GM08714 (cell line): ENCODE measurements at regions not wholly inside any gene's neighbourhood (a gene's known extent, or its start where the extent isn't known, plus 50 kb on each side); places are given as distances from the start of the nearest gene placed in this dataset.
"Not testable (repeated sequence)": the region's sequence is repeated elsewhere in the genome, so short reads cannot be mapped to it uniquely, and the experiment has no call there.

Experiments used
- H3K4me3 ChIP-seq: fragments of 200-500 bp; sonication (Bioruptor generic); 2 replicates; pipeline ENCODE4 v1.5.1; 2014; ENCODE audit warnings: mild to moderate bottlenecking, low read length, inconsistent platforms
- ZNF274 ChIP-seq: IDR thresholded peaks from 2 replicates; pipeline ENCODE4 v1.6.1; 2012; ENCODE audit warnings: mild to moderate bottlenecking, low read depth, low read length

DNA sequence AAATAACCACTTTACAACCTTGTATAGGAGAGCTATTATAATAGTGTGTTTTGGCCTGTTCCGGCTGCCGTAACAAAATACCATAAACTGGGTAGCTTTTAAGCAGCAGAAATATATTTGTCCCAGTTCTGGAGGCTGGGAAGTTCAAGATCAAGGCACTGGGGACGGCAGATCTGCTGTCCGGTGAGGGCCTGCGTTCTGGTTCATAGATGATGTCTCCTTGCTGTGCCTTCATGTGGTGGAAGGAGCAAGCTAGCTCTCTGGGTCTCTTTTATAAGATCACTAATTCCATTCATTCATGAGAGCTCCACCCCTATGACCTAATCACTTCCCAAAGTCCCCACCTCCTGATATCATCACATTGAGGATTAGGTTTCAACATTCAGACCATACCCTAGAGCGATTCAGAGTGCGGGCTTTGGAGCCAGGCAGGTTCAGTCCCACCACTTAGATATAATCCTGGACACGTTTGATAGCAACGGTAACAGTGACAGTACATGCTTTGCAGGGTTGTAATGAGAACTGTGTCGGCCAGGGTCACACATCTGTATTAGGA is 76.2 kb upstream of the ZFHX3 start:
- no peak for TF ChIP-seq ZNF274
- H3K4me3 ChIP-seq: no peak overlapping the region

DNA sequence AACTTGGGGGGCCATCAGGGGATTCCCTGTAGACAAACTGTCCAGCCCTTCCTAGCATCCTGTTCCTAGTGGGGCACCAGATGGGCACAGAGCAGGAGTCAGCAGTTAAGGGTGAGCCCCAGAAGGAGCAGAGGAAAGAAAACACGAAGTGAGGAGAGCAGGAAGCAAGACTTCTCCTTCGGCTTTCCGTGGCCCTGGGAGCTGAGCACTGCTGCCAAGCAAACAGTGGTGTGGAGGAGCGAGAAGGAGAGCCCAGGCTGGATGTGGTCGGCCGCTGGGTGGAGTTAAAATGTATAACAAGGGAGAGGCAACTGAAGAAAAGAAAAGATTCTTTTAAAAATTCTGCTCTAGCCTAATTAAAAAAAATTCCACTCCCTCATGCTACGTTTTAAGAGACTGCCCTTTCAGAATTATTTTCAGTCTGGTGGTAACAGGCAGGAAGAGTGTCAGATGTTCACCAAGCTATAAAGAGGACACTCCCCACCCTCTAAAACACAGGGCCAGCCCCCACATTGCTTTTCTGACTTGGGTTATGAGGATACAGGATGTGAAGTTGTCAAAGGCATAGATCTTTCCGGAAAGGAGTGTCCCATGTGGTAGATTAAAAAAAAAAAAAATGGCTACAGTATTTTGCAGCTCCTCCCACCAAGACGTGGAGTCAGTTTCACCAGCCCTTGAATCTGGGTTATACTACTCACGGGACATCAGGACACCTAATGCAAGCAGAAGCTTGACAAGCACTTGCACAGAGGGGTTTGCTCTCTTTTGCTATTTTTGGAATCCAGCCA is 74.9 kb upstream of the ZFHX3 start:
- no peak overlapping the region for H3K4me3 ChIP-seq

DNA sequence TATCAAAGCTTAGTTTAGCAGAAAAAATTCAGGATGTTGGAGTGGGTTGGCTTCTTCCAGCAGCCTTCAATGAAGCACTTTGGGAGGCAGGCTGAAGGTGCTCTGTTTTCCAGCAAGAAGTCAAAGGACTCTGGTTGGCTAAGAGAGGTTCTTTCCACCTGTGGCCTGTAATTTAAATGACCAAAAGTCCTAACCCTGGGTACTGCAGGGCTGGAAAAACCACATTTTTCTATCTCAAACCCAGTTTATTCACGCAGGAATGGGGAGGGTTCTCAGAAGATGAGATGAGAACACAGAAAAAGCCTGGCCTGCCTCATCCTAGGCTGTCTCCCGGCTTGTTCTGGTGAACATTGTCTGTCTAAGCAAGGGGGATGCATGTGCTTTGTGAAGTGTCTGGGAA is 68.6 kb upstream of the ZFHX3 start:
- no peak overlapping the region for H3K4me3 ChIP-seq
- no peak for TF ChIP-seq ZNF274

More for the DNA sequence above, 74.9 kb upstream of the ZFHX3 start:
- TF ChIP-seq ZNF274: no peak

DNA sequence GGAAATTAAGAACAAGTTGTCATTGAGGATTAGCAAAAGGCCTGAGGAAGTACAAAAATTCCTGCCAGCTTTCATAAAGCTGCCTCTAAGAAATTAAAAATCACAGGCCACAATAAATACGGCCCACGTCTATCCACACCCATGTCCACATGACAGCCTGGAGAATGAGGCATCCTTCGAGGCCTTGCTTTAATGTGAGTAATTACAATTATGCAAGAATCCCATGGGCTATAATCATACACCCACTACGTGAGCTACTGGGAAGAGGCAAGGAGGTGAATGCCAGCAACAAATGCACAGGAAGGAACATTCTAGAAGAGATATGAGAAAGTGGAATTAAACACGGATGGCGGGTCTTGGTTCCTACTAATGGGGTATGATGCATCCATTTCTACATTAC is 65.4 kb upstream of the ZFHX3 start:
- H3K4me3 ChIP-seq: no peak overlapping the region
- TF ChIP-seq ZNF274: no peak

DNA sequence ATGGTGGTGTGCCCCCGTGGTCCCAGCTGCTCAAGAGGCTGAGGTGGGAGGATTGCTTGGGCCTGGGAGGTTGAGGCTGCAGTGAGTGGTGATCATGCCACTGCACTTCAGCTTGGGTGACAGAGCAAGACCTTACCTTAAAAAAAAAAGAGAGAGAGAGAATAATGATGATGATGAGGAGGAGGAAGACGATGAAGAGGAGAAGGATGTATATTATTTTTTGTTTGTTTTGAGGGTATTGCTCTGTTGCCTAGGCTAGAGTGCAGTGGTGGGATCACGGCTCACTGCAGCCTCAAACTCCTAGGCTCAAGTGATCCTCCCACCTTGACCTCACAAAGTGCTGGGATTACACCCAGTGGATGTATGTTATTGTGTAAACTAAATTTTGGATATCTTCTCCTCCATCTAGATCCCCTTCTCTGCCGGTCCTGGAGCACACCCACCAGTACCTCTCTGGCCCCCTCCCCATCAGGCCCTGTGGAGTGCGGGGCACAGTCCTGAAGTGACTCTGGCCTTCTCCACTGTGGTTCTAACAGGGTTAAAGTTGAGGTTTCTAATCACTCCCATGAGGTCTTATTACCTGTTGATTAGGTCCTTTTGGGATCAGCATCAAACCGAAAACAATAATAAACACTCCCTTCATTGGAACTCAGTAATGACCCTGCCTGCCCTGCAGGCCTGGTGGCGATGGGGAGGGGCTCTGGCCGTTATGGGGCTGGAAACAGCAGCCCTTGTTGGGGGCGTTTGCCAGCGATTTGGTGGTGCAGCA is 60.5 kb upstream of the ZFHX3 start:
- no peak overlapping the region for H3K4me3 ChIP-seq
- no peak for TF ChIP-seq ZNF274

DNA sequence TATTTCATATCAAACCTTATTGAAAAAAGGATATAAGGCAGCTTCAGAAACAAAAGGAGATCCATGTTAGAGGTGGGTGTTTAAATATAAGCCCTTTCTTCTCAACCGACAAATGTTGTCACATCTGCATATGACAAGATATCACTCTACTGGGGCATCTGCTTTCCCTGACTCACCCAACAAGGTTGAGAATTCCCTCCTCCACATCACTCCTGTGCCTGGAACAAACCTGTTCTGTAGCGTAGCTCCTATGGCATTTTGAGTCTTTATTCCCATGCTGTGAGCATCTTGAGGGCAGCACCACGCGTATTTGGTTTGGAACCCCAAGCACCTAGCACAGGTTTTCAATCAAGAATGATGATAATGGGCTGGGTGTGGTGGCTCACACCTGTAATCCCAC is 59.4 kb upstream of the ZFHX3 start:
- H3K4me3 ChIP-seq: no peak overlapping the region
- no peak for TF ChIP-seq ZNF274

DNA sequence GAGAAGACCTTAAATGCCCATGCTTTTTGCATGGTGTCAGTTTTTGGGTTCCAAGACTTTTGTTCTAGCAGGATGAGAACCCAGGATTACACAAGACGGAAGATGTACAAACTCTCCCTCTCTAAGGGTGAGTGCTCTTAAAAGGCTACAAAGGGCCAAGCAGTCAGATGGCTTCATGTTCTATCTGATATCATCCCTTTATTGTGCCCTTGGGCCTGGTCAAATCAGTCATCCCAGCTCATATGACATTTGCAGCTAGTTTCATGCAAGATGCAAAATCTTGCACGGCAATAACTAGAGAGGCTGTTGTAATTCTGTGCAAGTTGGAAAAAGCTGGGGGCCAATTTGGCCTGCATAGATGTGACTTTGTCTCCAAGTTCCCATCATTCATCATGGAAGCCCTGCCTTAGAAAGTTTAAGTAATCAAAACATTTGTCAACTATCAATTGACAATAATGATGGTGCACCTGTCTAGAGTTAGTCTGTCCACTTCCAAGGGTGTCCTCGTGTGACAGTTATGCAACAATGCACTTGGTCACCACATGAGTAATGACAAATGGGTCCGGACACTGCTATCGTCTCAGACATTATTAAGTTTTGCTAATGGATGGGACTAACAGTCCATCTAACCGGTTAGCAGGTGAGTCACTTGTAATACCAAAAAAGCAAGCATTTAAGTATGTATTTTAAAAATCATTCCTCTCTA is 58.6 kb upstream of the ZFHX3 start:
- TF ChIP-seq ZNF274: no peak
- H3K4me3 ChIP-seq: no peak overlapping the region

DNA sequence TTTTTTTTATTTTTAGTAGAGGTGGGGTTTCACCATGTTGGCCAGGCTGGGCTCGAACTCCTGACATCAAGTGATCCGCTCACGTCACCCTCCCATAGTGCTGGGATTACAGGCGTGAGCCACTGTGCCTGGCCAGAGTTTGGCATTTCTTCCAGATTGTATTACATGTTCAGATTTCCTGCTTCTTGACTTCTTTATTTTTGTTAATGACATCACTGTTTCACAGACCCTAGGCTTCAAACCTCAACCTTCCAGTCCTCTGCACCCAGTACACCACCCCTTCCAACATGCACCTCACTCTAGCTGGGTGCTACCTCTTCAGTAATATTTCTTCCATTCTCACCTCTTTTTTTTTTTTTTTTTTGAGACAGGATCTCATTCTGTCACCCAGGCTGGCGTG is 53.6 kb upstream of the ZFHX3 start:
- H3K4me3 ChIP-seq: no peak overlapping the region
- no peak for TF ChIP-seq ZNF274

DNA sequence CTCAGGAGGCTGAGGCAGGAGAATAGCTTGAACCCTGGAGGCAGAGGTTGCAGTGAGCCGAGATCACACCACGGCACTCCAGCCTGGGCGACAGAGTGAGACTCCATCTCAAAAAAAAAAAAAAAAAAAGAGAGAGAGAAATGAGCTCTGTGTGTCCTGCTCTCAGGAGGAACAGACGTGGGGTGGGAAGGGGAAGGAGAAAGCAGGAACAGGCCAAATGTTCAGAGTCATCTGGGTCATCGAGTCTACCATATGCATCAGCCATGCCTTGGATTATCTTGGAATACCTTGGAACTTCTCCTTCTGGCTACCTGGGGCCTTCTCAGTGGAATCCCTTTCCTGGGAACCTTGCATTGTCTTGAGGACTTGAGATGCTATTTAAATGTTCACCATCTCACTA is 51.7 kb upstream of the ZFHX3 start:
- H3K4me3 ChIP-seq: not testable (repeated sequence)
